ENCODE measurements at regions not wholly inside any gene's neighbourhood (a gene's known extent, or its start where the extent isn't known, plus 50 kb on each side); places are given as distances from the start of the nearest gene placed in this dataset.

DNA sequence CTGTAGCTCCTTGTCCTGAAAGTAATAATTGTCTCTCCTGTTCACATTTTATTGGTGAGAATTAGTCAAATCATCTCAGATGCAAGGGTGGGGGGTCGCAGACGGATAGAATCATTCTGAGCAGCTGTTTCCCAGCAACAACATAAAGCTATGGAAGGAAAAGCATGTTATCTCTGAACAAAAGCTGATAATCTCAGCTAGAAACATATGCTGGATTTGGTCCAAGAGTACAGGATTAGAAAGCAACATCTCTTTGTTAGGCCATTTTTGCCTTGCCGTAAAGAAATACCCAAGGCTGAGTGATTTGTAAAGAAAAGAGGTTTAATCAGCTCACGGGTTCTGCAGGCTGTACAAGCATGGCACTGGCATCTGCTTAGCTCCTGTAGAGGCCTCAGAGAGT is 472.8 kb upstream of the BOD1L1 start:
- Histone ChIP-seq H3K4me1 (ENCODE audit: insufficient read depth, low read length) (peaks cover 20% of the 10 kb centered on the region), H4K20me1 (ENCODE audit: insufficient read depth, low read length) (no peaks in the 10 kb centered on the region), H3K79me2 (ENCODE audit: insufficient read depth, low read length) (no peaks in the 10 kb centered on the region), H3K27me3 (ENCODE audit: insufficient read depth, low read length) (no peaks in the 10 kb centered on the region), H3K4me3 (ENCODE audit: insufficient read depth, low read length) (no peak overlapping the region), H3K4me2 (ENCODE audit: insufficient read depth, low read length) (no peak overlapping the region), H2AFZ (ENCODE audit: low read length) (peak overlapping the region; percentile 33), H3K36me3 (ENCODE audit: insufficient read depth, low read length) (no peaks in the 10 kb centered on the region), H3K9me3 (ENCODE audit: low read depth, low read length) (no peaks in the 10 kb centered on the region), H3K27ac (ENCODE audit: low read depth, low read length) (no peak overlapping the region)
- no peak for DNase-seq (ENCODE audit: insufficient read length, low spot score, missing footprints)
- TF ChIP-seq, protein P1, sequence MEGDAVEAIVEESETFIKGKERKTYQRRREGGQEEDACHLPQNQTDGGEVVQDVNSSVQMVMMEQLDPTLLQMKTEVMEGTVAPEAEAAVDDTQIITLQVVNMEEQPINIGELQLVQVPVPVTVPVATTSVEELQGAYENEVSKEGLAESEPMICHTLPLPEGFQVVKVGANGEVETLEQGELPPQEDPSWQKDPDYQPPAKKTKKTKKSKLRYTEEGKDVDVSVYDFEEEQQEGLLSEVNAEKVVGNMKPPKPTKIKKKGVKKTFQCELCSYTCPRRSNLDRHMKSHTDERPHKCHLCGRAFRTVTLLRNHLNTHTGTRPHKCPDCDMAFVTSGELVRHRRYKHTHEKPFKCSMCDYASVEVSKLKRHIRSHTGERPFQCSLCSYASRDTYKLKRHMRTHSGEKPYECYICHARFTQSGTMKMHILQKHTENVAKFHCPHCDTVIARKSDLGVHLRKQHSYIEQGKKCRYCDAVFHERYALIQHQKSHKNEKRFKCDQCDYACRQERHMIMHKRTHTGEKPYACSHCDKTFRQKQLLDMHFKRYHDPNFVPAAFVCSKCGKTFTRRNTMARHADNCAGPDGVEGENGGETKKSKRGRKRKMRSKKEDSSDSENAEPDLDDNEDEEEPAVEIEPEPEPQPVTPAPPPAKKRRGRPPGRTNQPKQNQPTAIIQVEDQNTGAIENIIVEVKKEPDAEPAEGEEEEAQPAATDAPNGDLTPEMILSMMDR (IDR thresholded peaks at IDR 0.05; ENCODE audit: extremely low read depth, low read depth, low read length), result no peak

DNA sequence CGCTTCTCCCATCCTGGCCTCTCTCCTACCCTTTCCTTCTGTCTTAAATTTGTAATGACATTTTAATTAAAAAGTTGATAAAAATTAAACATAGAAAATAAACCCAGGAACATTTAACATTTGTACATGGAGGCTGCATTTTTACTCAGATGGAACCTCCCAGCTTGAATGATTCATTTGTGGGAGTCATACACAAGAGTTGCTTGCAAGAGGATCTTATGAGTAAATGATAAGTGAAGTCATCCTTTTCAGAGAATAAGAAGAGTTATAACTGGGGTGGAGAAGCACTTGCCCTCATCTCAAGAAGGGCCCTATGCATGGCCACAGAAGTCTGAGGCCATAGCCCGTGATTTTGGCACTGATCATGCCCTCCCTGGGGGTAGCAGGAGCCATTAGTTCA is 482.9 kb upstream of the BOD1L1 start:
- Histone ChIP-seq H3K4me3 (ENCODE audit: insufficient read depth, low read length) (peak overlapping the region; percentile 21), H3K27me3 (ENCODE audit: insufficient read depth, low read length) (no peaks in the 10 kb centered on the region), H3K36me3 (ENCODE audit: insufficient read depth, low read length) (no peaks in the 10 kb centered on the region), H3K27ac (ENCODE audit: low read depth, low read length) (peak overlapping the region; percentile 95), H3K9me3 (ENCODE audit: low read depth, low read length) (no peaks in the 10 kb centered on the region), H4K20me1 (ENCODE audit: insufficient read depth, low read length) (no peaks in the 10 kb centered on the region), H3K79me2 (ENCODE audit: insufficient read depth, low read length) (peaks cover 27% of the 10 kb centered on the region), H3K4me1 (ENCODE audit: insufficient read depth, low read length) (peaks cover 43% of the 10 kb centered on the region), H2AFZ (ENCODE audit: low read length) (no peak overlapping the region), H3K4me2 (ENCODE audit: insufficient read depth, low read length) (peak overlapping the region; percentile 52)
- no peak for DNase-seq (ENCODE audit: insufficient read length, low spot score, missing footprints)
- TF ChIP-seq, protein P1 (IDR thresholded peaks at IDR 0.05; ENCODE audit: extremely low read depth, low read depth, low read length), result no peak

DNA sequence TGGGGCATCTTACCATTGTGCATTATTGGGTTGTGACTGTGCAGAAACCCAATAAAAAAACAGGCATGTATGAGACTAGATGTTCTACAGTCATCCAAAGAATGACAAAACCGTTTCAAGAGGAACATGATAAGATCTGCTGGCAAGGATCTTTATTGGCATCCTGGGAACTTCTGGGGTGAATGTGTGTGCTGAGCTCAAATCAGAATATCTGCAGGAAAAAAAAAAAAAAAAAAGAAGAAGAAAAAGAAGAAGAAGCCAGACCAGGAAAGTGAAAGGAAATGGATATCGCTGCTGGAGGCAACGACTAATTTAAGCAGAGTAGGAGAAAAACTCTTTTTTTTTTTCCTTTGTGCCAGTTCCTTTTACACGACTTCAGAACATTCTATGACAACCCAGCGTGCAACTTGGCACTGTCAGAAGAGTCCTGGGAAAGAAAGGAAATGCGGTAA is 484.2 kb upstream of the BOD1L1 start:
- Histone ChIP-seq H3K4me2 (ENCODE audit: insufficient read depth, low read length) (peak overlapping the region; percentile 92), H3K27ac (ENCODE audit: low read depth, low read length) (peak overlapping the region; percentile 95), H2AFZ (ENCODE audit: low read length) (no peak overlapping the region), H3K4me1 (ENCODE audit: insufficient read depth, low read length) (peaks cover 57% of the 10 kb centered on the region), H3K9me3 (ENCODE audit: low read depth, low read length) (no peaks in the 10 kb centered on the region), H4K20me1 (ENCODE audit: insufficient read depth, low read length) (no peaks in the 10 kb centered on the region), H3K27me3 (ENCODE audit: insufficient read depth, low read length) (no peaks in the 10 kb centered on the region), H3K36me3 (ENCODE audit: insufficient read depth, low read length) (no peaks in the 10 kb centered on the region), H3K4me3 (ENCODE audit: insufficient read depth, low read length) (peak overlapping the region; percentile 72), H3K79me2 (ENCODE audit: insufficient read depth, low read length) (peaks cover 41% of the 10 kb centered on the region)
- DNase-seq (ENCODE audit: insufficient read length, low spot score, missing footprints), result no peak
- TF ChIP-seq, protein P1 (IDR thresholded peaks at IDR 0.05; ENCODE audit: extremely low read depth, low read depth, low read length), result no peak

DNA sequence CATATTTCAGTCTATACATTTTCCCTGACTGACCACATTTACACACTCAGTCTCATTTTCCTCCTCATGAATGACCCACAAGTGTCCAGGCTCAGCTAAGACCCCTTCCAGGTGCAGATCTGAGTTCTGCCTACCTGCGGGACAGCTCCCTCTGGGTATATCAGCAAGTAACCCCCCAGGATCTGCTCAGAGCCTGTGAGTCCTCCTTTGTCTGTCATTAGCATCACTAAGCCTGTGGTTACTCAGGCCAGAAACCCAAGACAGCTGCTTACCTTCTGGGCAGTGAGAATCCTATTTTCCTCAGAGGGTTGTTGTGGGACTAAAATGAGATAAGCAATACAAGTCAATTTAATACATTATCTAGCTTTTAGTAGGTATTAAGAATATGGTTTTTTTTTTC is 487.6 kb upstream of the BOD1L1 start:
- Histone ChIP-seq H3K9me3 (ENCODE audit: low read depth, low read length) (no peaks in the 10 kb centered on the region), H2AFZ (ENCODE audit: low read length) (peak overlapping the region; percentile 1), H3K36me3 (ENCODE audit: insufficient read depth, low read length) (peaks cover 14% of the 10 kb centered on the region), H3K27me3 (ENCODE audit: insufficient read depth, low read length) (no peaks in the 10 kb centered on the region), H3K4me1 (ENCODE audit: insufficient read depth, low read length) (peaks cover 54% of the 10 kb centered on the region), H3K4me2 (ENCODE audit: insufficient read depth, low read length) (peak overlapping the region; percentile 92), H3K79me2 (ENCODE audit: insufficient read depth, low read length) (peaks cover 74% of the 10 kb centered on the region), H4K20me1 (ENCODE audit: insufficient read depth, low read length) (no peaks in the 10 kb centered on the region), H3K27ac (ENCODE audit: low read depth, low read length) (peak overlapping the region; percentile 95), H3K4me3 (ENCODE audit: insufficient read depth, low read length) (peak overlapping the region; percentile 3)
- DNase-seq (ENCODE audit: insufficient read length, low spot score, missing footprints), result no peak
- TF ChIP-seq, protein P1 (IDR thresholded peaks at IDR 0.05; ENCODE audit: extremely low read depth, low read depth, low read length), result no peak
